MM.1S (cell line): ENCODE measurements at regions not wholly inside any gene's neighbourhood (a gene's known extent, or its start where the extent isn't known, plus 50 kb on each side); places are given as distances from the start of the nearest gene placed in this dataset.

Source experiments
- DNase-seq: peaks from one replicate; pipeline ENCODE4 v3.0.0-alpha.2; 2015
- H2AFZ ChIP-seq: fragments of 300-600 bp; sonication (generic); 2 replicates; pipeline ENCODE4 v1.6.0; 2016; ENCODE audit warnings: antibody characterized with exemption, low read length
- H3F3A ChIP-seq: fragments of 300-600 bp; sonication (generic); 2 replicates; pipeline ENCODE4 v1.6.1; 2016; ENCODE audit warnings: mild to moderate bottlenecking, antibody characterized with exemption, low read length, moderate library complexity, mixed read lengths; ENCODE audit not compliant: insufficient read depth
- H3K27ac ChIP-seq: fragments of 300-600 bp; sonication (generic); 2 replicates; pipeline ENCODE4 v1.5.1; 2016; ENCODE audit warnings: mild to moderate bottlenecking, low read length
- H3K27me3 ChIP-seq: fragments of 300-600 bp; sonication (generic); replicated peaks from 2 replicates; pipeline ENCODE4 v1.6.0; 2016; ENCODE audit warnings: low read length; ENCODE audit not compliant: insufficient read depth
- H3K36me3 ChIP-seq: fragments of 300-600 bp; sonication (generic); replicated peaks from 2 replicates; pipeline ENCODE4 v1.6.1; 2016; ENCODE audit warnings: mild to moderate bottlenecking, low read length, mixed read lengths; ENCODE audit not compliant: insufficient read depth
- H3K4me1 ChIP-seq: fragments of 300-600 bp; sonication (generic); 2 replicates; pipeline ENCODE4 v1.6.1; 2016; ENCODE audit warnings: low read length, mixed read lengths
- H3K4me2 ChIP-seq: fragments of 300-600 bp; sonication (generic); 2 replicates; pipeline ENCODE4 v1.6.0; 2016; ENCODE audit warnings: low read depth, low read length
- H3K4me3 ChIP-seq: fragments of 300-600 bp; sonication (generic); 2 replicates; pipeline ENCODE4 v1.5.1; 2016; ENCODE audit warnings: low read length, mixed read lengths
- H3K79me2 ChIP-seq: fragments of 300-600 bp; sonication (generic); 2 replicates; pipeline ENCODE4 v1.6.1; 2016; ENCODE audit warnings: mixed run types, low read length, mixed read lengths
- H3K9ac ChIP-seq: fragments of 300-600 bp; sonication (generic); 2 replicates; pipeline ENCODE4 v1.6.1; 2016; ENCODE audit warnings: low read length, mixed read lengths
- H3K9me2 ChIP-seq: fragments of 300-600 bp; sonication (generic); replicated peaks from 2 replicates; pipeline ENCODE4 v1.6.1; 2016; ENCODE audit warnings: mild to moderate bottlenecking, low read length, mixed read lengths; ENCODE audit not compliant: insufficient read depth
- H3K9me3 ChIP-seq: fragments of 300-600 bp; sonication (generic); replicated peaks from 2 replicates; pipeline ENCODE4 v1.6.1; 2016; ENCODE audit warnings: mild to moderate bottlenecking, low read length, mixed read lengths; ENCODE audit not compliant: insufficient read depth
- H4K20me1 ChIP-seq: fragments of 300-600 bp; sonication (generic); 2 replicates; pipeline ENCODE4 v1.6.1; 2016; ENCODE audit warnings: mild to moderate bottlenecking, low read length, moderate library complexity, mixed read lengths; ENCODE audit not compliant: insufficient read depth
- EZH2 ChIP-seq: fragments of 300-600 bp; sonication (generic); optimal IDR thresholded peaks from 2 replicates; pipeline ENCODE3; 2017; ENCODE audit warnings: low read depth, mild to moderate bottlenecking, antibody characterized with exemption, low read length, mixed read lengths
- EZH2phosphoT487 ChIP-seq: fragments of 300-600 bp; sonication (generic); IDR thresholded peaks from 2 replicates; pipeline ENCODE4 v1.6.1; 2018; ENCODE audit warnings: antibody characterized with exemption, low read length
- TF ChIP-seq, protein P1 (sequence below): fragments of 300-600 bp; sonication (generic); IDR thresholded peaks from 2 replicates; pipeline ENCODE4 v1.5.1; 2016; ENCODE audit warnings: antibody characterized with exemption, low read length, mixed read lengths

GRCh38 chr10:71049994-71050393, 161.6 kb upstream of the PCBD1 start:
- Histone ChIP-seq H3K4me2 (no peak overlapping the region), H3K9me3 (no peaks in the 10 kb centered on the region), H3K27ac (no peak overlapping the region), H3K9ac (no peak overlapping the region), H3K4me3 (no peak overlapping the region), H3F3A (no peaks in the 10 kb centered on the region), H2AFZ (no peak overlapping the region), H3K4me1 (no peaks in the 10 kb centered on the region), H3K36me3 (no peaks in the 10 kb centered on the region), H4K20me1 (no peaks in the 10 kb centered on the region), H3K79me2 (no peaks in the 10 kb centered on the region), H3K27me3 (peaks cover 6% of the 10 kb centered on the region), H3K9me2 (no peaks in the 10 kb centered on the region)
- no peak for DNase-seq
- TF ChIP-seq, protein P1, sequence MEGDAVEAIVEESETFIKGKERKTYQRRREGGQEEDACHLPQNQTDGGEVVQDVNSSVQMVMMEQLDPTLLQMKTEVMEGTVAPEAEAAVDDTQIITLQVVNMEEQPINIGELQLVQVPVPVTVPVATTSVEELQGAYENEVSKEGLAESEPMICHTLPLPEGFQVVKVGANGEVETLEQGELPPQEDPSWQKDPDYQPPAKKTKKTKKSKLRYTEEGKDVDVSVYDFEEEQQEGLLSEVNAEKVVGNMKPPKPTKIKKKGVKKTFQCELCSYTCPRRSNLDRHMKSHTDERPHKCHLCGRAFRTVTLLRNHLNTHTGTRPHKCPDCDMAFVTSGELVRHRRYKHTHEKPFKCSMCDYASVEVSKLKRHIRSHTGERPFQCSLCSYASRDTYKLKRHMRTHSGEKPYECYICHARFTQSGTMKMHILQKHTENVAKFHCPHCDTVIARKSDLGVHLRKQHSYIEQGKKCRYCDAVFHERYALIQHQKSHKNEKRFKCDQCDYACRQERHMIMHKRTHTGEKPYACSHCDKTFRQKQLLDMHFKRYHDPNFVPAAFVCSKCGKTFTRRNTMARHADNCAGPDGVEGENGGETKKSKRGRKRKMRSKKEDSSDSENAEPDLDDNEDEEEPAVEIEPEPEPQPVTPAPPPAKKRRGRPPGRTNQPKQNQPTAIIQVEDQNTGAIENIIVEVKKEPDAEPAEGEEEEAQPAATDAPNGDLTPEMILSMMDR: no peak

DNA sequence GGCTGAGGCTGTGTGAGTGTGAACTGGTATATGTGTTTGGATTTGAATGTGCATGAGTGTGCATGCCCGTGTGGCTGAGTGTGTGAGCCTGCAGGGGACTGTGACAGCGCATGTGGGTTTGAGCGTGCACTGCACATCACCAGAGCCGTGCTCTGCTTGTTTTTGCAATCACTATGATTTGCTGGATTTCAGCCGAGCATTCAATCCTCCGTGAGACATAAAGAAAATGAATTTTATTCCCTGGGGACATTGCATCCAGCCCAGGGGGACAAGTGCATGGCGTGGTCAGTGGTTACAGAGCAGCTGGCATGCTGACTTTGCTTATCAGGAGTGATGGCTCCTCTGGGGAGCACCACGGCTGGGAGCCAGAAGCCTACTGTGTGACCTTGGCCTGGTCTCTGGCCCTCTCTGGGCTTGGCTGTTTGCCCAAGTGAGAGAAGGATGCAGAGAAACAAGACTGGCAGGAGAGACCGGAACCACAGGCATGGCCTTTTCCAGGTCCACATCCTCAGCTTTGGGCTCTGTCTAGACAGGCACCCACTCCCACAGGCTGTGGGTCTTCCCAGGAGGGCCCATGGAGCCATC, 160.2 kb upstream of the UNC5B start:
- H3K27ac ChIP-seq: no peak overlapping the region
- H3F3A ChIP-seq: no peaks in the 10 kb centered on the region
- no peaks in the 10 kb centered on the region for H4K20me1 ChIP-seq
- H3K4me2 ChIP-seq: no peak overlapping the region
- no peak overlapping the region for H3K4me3 ChIP-seq
- no peaks in the 10 kb centered on the region for H3K79me2 ChIP-seq
- no peaks in the 10 kb centered on the region for H3K9me2 ChIP-seq
- peaks cover 10% of the 10 kb centered on the region for H3K27me3 ChIP-seq
- no peak overlapping the region for H2AFZ ChIP-seq
- TF ChIP-seq, protein P1: no peak
- TF ChIP-seq EZH2phosphoT487 (no peak), EZH2 (no peak)
- H3K4me1 ChIP-seq: no peaks in the 10 kb centered on the region
- H3K9ac ChIP-seq: no peak overlapping the region
- no peak for DNase-seq
- H3K9me3 ChIP-seq: no peaks in the 10 kb centered on the region
- H3K36me3 ChIP-seq: no peaks in the 10 kb centered on the region

- Histone ChIP-seq H2AFZ (no peak overlapping the region), H3K9me3 (no peaks in the 10 kb centered on the region), H3K9ac (no peak overlapping the region), H3F3A (no peaks in the 10 kb centered on the region), H3K27me3 (peaks cover 12% of the 10 kb centered on the region), H4K20me1 (no peaks in the 10 kb centered on the region), H3K79me2 (no peaks in the 10 kb centered on the region), H3K9me2 (no peaks in the 10 kb centered on the region), H3K4me2 (no peak overlapping the region), H3K36me3 (no peaks in the 10 kb centered on the region), H3K27ac (no peak overlapping the region), H3K4me1 (no peaks in the 10 kb centered on the region), H3K4me3 (no peak overlapping the region)
- DNase-seq: no peak
- TF ChIP-seq EZH2phosphoT487 (no peak), EZH2 (no peak)
- TF ChIP-seq, protein P1: no peak
Measured at GRCh38 chr10:71052708-71053107, 159.7 kb upstream of the UNC5B start.
